ENCODE measurements at regions not wholly inside any gene's neighbourhood (a gene's known extent, or its start where the extent isn't known, plus 50 kb on each side); places are given as distances from the start of the nearest gene placed in this dataset.

GRCh38 chr4:4643306-4643705 is 101.5 kb upstream of the STX18 start:
- Histone ChIP-seq H3K4me3 (no peak overlapping the region), H3K27me3 (no peaks in the 10 kb centered on the region), H3K9me3 (no peaks in the 10 kb centered on the region), H3K4me1 (no peaks in the 10 kb centered on the region), H3K36me3 (no peaks in the 10 kb centered on the region), H3K27ac (no peak overlapping the region)
- TF ChIP-seq POLR2A (IDR thresholded peaks at IDR 0.05) (no peak), EP300 (IDR thresholded peaks at IDR 0.05; ENCODE audit: low read depth) (no peak), POLR2AphosphoS5 (IDR thresholded peaks at IDR 0.05) (no peak), CTCF (IDR thresholded peaks at IDR 0.05) (no peak)
- intact Hi-C loops (cut with DNase I; ENCODE audit: low total_unique reads) (no loop called here), in situ Hi-C loops (cut with MboI; ENCODE audit: low pct_ligation_motif_present in 1 of 4, low pct_unique_long_range_greater_than_20kb in 1 of 4, low sequenced_read_pairs in 3 of 4) (no loop called here)
- WGBS, 2 donors (ENCODE audit: low coverage in 1 of 2) = 93% methylated on average over 5 of the region's 5 CpGs
- no peak for DNase-seq

GRCh38 chr4:4642496-4643000 is 100.7 kb upstream of the STX18 start:
- Histone ChIP-seq H3K9me3 (no peaks in the 10 kb centered on the region), H3K4me3 (no peak overlapping the region), H3K27me3 (no peaks in the 10 kb centered on the region), H3K27ac (no peak overlapping the region), H3K36me3 (no peaks in the 10 kb centered on the region), H3K4me1 (no peaks in the 10 kb centered on the region)
- no peak for DNase-seq
- in situ Hi-C loops (cut with MboI; ENCODE audit: low pct_ligation_motif_present in 1 of 4, low pct_unique_long_range_greater_than_20kb in 1 of 4, low sequenced_read_pairs in 3 of 4) = no loop called here
- no peak for TF ChIP-seq EP300 (IDR thresholded peaks at IDR 0.05; ENCODE audit: low read depth)
- no peak for TF ChIP-seq POLR2A (IDR thresholded peaks at IDR 0.05)
- TF ChIP-seq CTCF (IDR thresholded peaks at IDR 0.05) = no peak
- no peak for TF ChIP-seq POLR2AphosphoS5 (IDR thresholded peaks at IDR 0.05)
- intact Hi-C loops (cut with DNase I; ENCODE audit: low total_unique reads) = no loop called here
- WGBS, 2 donors (ENCODE audit: low coverage in 1 of 2) = 85 to 93% methylated on average over 6 of the region's 6 CpGs

- H3K27me3 ChIP-seq = no peaks in the 10 kb centered on the region
- H3K27ac ChIP-seq = no peak overlapping the region
- H3K4me3 ChIP-seq = no peak overlapping the region
- intact Hi-C loops (cut with DNase I; ENCODE audit: low total_unique reads) = no loop called here
- no peaks in the 10 kb centered on the region for H3K9me3 ChIP-seq
- in situ Hi-C loops (cut with MboI; ENCODE audit: low pct_ligation_motif_present in 1 of 4, low pct_unique_long_range_greater_than_20kb in 1 of 4, low sequenced_read_pairs in 3 of 4) = no loop called here
- H3K4me1 ChIP-seq = no peaks in the 10 kb centered on the region
- 31 to 86% methylated on average over 1 to 23 of the region's 23 CpGs for WGBS, 2 donors (ENCODE audit: low coverage in 1 of 2)
- H3K36me3 ChIP-seq = no peaks in the 10 kb centered on the region
- TF ChIP-seq EP300 (IDR thresholded peaks at IDR 0.05; ENCODE audit: low read depth) (no peak), POLR2A (IDR thresholded peaks at IDR 0.05) (no peak), POLR2AphosphoS5 (IDR thresholded peaks at IDR 0.05) (no peak), CTCF (IDR thresholded peaks at IDR 0.05) (no peak)
- DNase-seq = no peak
Observed at GRCh38 chr4:4641661-4642495, 100.0 kb upstream of the STX18 start.

- Histone ChIP-seq H3K27ac (no peak overlapping the region), H3K9me3 (no peaks in the 10 kb centered on the region), H3K4me3 (no peak overlapping the region), H3K4me1 (no peaks in the 10 kb centered on the region), H3K36me3 (no peaks in the 10 kb centered on the region), H3K27me3 (no peaks in the 10 kb centered on the region)
- no peak for DNase-seq
- WGBS, 2 donors (ENCODE audit: low coverage in 1 of 2) = 72 to 91% methylated on average over 2 to 8 of the region's 8 CpGs
- TF ChIP-seq POLR2A (IDR thresholded peaks at IDR 0.05) (no peak), POLR2AphosphoS5 (IDR thresholded peaks at IDR 0.05) (no peak), EP300 (IDR thresholded peaks at IDR 0.05; ENCODE audit: low read depth) (no peak), CTCF (IDR thresholded peaks at IDR 0.05) (no peak)
- in situ Hi-C loops (cut with MboI; ENCODE audit: low pct_ligation_motif_present in 1 of 4, low pct_unique_long_range_greater_than_20kb in 1 of 4, low sequenced_read_pairs in 3 of 4) (no loop called here), intact Hi-C loops (cut with DNase I; ENCODE audit: low total_unique reads) (no loop called here)
Observed at GRCh38 chr4:4641254-4641653, 99.4 kb upstream of the STX18 start.
